ENCODE measurements at regions not wholly inside any gene's neighbourhood (a gene's known extent, or its start where the extent isn't known, plus 50 kb on each side); places are given as distances from the start of the nearest gene placed in this dataset.
"Not testable (repeated sequence)": the region's sequence is repeated elsewhere in the genome, so short reads cannot be mapped to it uniquely, and the experiment has no call there.

- DNase-seq (ENCODE audit: extremely low read depth, low read depth, low spot score): no peak
Measured at GRCh38 chr4:15162465-15163283, 160.4 kb downstream of the CPEB2 start.

DNA sequence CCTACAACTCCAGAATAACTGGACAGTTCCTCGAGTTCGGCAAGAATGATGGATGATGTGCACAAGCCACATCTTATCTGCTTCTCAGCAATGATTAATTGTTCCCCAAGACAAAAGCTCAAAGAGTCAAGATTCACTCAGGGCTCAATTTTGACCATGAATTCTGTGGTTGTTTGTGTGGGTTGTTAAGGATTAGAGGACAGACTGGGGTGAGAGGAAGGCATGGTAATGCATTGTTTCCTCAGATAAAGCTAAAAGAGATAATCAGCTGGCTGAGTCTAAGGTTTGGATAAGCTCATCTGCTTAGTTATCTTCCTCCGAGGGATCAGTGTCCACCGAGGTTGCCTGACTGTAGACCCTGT, 161.0 kb downstream of the CPEB2 start:
- DNase-seq (ENCODE audit: extremely low read depth, low read depth, low spot score): no peak

- no peak for DNase-seq (ENCODE audit: extremely low read depth, low read depth, low spot score)
Measured at GRCh38 chr4:15164571-15164970, 162.3 kb downstream of the CPEB2 start.

GRCh38 chr4:15167743-15168142, 165.5 kb downstream of the CPEB2 start:
- no peak for DNase-seq (ENCODE audit: extremely low read depth, low read depth, low spot score)

DNA sequence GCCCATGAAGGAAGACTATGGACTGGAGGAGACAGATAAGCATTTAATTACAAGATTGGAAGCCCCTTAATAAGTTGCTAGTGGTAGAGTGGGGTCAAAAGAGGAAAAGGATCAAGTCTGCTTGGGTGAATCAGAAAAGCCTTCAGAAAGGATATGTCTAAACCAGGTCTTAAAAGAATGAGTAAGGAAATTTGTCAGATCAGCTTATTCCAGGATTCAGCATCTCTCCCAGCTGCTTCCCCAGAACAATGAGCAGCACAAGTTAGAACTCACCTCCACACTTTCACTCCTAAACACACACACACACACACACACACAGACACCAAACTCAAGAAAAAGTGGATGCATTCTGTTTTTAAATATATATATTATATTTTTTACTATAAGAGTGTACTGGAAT, 166.5 kb downstream of the CPEB2 start:
- no peak for DNase-seq (ENCODE audit: extremely low read depth, low read depth, low spot score)

- no peak for DNase-seq (ENCODE audit: extremely low read depth, low read depth, low spot score)
Measured at GRCh38 chr4:15171725-15172124, 169.4 kb downstream of the CPEB2 start.

DNA sequence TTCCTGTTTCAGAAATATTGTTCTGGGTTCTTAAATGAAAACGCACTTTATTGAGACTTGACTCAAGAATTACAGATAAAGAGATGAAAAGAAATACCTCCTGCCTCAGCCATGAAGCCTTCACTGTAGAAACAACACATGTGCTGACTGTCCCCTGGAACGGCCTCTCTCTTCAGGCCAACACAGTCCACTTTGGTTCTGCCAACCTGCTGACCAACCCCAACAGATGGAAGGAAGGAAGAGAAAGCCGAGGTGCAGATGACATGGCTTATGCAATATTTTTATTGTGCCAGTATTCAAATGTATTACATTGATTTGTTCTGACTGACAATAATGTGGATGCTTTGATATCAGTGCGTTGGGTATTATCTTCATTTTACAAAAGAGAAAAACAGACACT, 171.0 kb downstream of the CPEB2 start:
- no peak for DNase-seq (ENCODE audit: extremely low read depth, low read depth, low spot score)

DNA sequence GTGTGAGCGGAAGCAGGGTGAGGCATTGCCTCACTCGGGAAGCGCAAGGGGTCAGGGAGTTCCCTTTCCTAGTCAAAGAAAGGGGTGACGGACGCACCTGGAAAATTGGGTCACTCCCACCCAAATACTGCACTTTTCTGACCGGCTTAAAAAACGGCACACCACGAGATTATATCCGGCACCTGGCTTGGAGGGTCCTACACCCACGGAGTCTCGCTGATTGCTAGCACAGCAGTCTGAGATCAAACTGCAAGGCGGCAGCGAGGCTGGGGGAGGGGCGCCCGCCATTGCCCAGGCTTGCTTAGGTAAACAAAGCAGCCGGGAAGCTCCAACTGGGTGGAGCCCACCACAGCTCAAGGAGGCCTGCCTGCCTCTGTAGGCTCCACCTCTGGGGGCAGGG, 171.9 kb downstream of the CPEB2 start:
- DNase-seq (ENCODE audit: extremely low read depth, low read depth, low spot score): not testable (repeated sequence)

- not testable (repeated sequence) for DNase-seq (ENCODE audit: extremely low read depth, low read depth, low spot score)
Measured at GRCh38 chr4:15179842-15180241, 177.6 kb downstream of the CPEB2 start.

- no peak for DNase-seq (ENCODE audit: extremely low read depth, low read depth, low spot score)
Measured at GRCh38 chr4:15182600-15183220, 180.4 kb downstream of the CPEB2 start.

- no peak for DNase-seq (ENCODE audit: extremely low read depth, low read depth, low spot score)
Measured at GRCh38 chr4:15186149-15186548, 183.9 kb downstream of the CPEB2 start.

- no peak for DNase-seq (ENCODE audit: extremely low read depth, low read depth, low spot score)
Measured at GRCh38 chr4:15186806-15187205, 184.5 kb downstream of the CPEB2 start.

DNA sequence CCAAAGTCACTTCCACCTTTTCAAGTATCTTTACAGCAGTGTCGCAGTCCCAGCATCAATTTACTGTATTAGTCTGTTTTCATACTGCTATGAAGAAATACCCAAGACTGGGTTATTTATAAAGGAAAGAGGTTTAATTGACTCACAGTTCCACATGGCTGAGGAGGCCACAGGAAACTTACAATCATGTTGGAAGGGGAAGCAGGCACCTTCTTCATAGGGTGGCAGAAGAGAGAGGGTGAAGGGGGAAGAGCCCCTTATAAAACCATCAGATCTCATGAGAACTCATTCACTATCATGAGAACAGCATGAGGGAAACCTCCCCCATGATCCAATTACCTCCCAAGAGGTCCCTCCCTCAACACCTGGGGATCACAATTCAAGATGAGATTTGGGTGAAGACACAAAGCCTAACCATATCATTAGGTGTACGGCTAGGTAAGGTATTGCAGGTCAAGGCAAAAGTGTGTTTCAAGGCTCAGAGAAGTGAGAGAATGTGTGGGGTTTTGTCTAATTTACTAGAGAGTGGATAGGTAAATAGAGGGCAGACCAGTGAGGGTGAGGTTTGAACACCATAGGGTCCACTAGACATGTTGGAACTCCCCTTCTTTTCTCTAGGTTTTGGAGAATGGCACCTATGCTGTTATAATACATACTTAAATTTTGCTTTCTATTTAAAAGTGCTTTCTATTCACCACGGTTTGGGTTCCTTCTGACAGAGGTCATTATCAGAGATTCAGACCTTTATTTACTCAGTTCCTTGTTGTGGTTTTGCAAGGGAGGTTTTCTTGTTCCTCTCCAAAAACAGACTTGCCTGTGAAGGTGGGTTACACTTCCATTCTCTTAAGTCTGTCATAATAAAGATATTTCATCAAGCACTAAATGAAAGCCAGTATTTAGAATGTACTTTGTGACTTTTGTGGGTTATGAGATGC, 186.6 kb downstream of the CPEB2 start:
- DNase-seq (ENCODE audit: extremely low read depth, low read depth, low spot score): no peak

- DNase-seq (ENCODE audit: extremely low read depth, low read depth, low spot score): no peak
Measured at GRCh38 chr4:15194520-15194919, 192.2 kb downstream of the CPEB2 start.

- DNase-seq (ENCODE audit: extremely low read depth, low read depth, low spot score): no peak
Measured at GRCh38 chr4:15197005-15197404, 194.7 kb downstream of the CPEB2 start.

DNA sequence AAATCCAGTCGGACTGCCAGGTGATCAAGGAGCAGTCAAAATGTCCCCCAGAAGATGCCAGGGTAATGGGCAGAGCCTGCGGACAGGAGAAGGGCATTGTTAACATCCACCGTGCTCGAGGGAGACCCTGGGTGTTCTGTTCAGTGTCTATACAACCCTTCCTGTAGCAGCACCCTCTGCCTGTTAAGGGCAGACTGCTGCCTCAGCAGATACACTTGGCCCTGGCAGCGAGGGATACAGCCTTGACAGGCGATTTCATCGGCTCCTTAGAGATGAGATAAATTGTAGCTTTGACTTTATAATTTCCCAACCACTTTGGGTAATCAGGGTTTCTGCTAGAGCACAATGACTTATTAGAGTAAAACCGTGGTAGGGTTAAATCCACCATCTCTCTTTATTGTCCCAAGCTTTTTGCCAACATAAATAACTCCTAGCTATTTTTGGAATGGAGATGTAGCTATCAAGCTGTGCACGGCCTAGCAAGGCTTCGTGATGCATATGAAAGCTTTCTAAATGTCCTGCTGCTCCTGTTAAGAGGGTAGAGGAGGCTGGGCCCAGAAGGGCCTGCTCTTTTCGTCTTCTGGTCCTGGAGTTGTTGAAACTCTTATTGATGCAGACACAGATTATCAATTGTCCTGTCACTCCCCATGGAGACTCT, 195.9 kb downstream of the CPEB2 start:
- no peak for DNase-seq (ENCODE audit: extremely low read depth, low read depth, low spot score)

DNA sequence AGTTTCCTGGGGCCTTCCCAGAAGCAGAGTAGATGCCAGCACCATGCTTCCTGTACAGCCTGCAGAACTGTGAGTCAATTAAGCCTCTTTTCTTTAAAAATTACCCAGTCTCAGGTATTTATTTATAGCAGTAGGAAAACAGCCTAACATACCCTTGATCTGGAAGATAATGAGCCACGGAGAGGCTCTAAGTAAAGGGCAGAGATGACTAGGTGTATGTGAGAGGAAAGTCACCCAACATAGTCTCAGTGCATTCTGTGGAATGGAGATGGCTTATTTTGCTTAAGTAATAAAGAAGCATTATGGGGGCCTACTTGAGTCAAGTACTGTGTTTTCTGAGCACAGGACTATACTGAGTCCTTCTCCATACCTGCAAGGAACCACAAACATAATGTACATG, 199.5 kb downstream of the CPEB2 start:
- no peak for DNase-seq (ENCODE audit: extremely low read depth, low read depth, low spot score)

DNA sequence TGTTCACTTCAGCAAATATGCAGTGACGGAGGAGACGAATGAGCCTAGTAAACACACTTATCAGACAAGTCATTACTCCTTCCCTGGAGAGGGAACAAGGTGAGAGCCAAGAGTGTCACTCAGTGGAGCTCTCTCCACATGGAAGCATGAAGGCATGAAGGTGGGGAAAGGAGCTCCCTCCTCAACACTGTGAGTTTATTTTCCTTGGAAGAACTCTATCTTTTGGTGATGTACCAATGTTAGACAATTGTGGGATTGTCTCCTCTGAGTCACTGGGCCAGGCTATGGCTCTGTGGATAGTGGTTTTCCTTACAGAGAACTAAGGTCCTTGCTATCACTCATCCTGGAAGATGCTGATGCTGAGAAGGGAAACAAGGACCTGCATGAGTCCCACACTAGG, 200.2 kb downstream of the CPEB2 start:
- DNase-seq (ENCODE audit: extremely low read depth, low read depth, low spot score): no peak

- not testable (repeated sequence) for DNase-seq (ENCODE audit: extremely low read depth, low read depth, low spot score)
Measured at GRCh38 chr4:15206526-15206925, 204.2 kb downstream of the CPEB2 start.

GRCh38 chr4:15213302-15213970, 211.2 kb downstream of the CPEB2 start:
- no peak for DNase-seq (ENCODE audit: extremely low read depth, low read depth, low spot score)

Measured in glomerular endothelial cell (primary cell).